HCT116 (cell line): ENCODE measurements at regions not wholly inside any gene's neighbourhood (a gene's known extent, or its start where the extent isn't known, plus 50 kb on each side); places are given as distances from the start of the nearest gene placed in this dataset.

Experiments
- ATAC-seq: fragments of 200-7000 bp; cut with Tn5 transposase; 2 replicates; pipeline ENCODE4 v1.9.1; 2020; ENCODE audit warnings: mild to moderate bottlenecking, moderate library complexity
- BruUV-seq: library from RNA; stranded (reverse); fragments of 400-500 nt; replicated peaks from 2 replicates; lab custom pipeline; 2021; lab: Mats Ljungman, UMichigan
- CTCF ChIA-PET: fragments of 300-600 bp; sonication (Branson Sonifier 250); formaldehyde crosslinking; loops from one replicate; lab custom pipeline; 2021; ENCODE audit warnings: antibody characterized with exemption; lab: Charles Lee
- POLR2A ChIA-PET: fragments of 300-600, 350-600 bp; sonication (Branson Sonifier 250); formaldehyde crosslinking; loops from one replicate; lab custom pipeline; 2021; ENCODE audit warnings: antibody characterized with exemption; lab: Charles Lee
- RAD21 ChIA-PET, 2 experiments: fragments of 300-600 bp; sonication (Branson Sonifier 250); formaldehyde crosslinking; loops; one replicate each; lab custom pipeline; 2023; ENCODE audit warnings: low total read pairs in 2 of 2; ENCODE audit not compliant: uncharacterized antibody in 2 of 2, unreplicated experiment in 2 of 2, low non-redundant PET in 1 of 2; lab: Charles Lee
- DNase-seq: peaks from one replicate; pipeline ENCODE4 v3.0.0-alpha.2; 2010; ENCODE audit warnings: low read depth, low spot score
- H2AFZ ChIP-seq: fragments of 200-600 bp; shearing (Covaris generic), sonication (generic); 2 replicates; pipeline ENCODE4 v1.6.1; 2017; ENCODE audit warnings: low read depth, mixed run types, mixed read lengths, antibody characterized with exemption, low read length; ENCODE audit not compliant: poor library complexity, severe bottlenecking
- H3K27ac ChIP-seq: 2 replicates; pipeline ENCODE4 v1.5.1; 2012; ENCODE audit warnings: low read depth, low read length
- H3K27me3 ChIP-seq: fragments of 200-600 bp; sonication (generic); 2 replicates; pipeline ENCODE4 v1.6.1; 2016; ENCODE audit warnings: mixed run types, low read length, mixed read lengths; ENCODE audit not compliant: insufficient read depth
- H3K36me3 ChIP-seq, 2 experiments: fragments of 200-500 bp in 1 of 2; fragments of 200-600 bp in 1 of 2; sonication (Bioruptor generic) in 1 of 2; sonication (generic) in 1 of 2; 2 replicates each; pipeline versions ENCODE4 v1.5.1 to v1.6.1; 2014 to 2016; ENCODE audit warnings: low read length in 2 of 2, inconsistent platforms in 1 of 2, mixed read lengths in 1 of 2, mixed run types in 1 of 2; ENCODE audit not compliant: insufficient read depth in 2 of 2, control insufficient read depth in 1 of 2
- H3K4me1 ChIP-seq, 2 experiments: fragments of 200-600 bp in 1 of 2; sonication (generic) in 1 of 2; 2 replicates each; pipeline versions ENCODE4 v1.5.1 to v1.6.1; 2012 to 2017; ENCODE audit warnings: low read length in 2 of 2, inconsistent platforms in 1 of 2, mild to moderate bottlenecking in 1 of 2, mixed read lengths in 1 of 2, mixed run types in 1 of 2, moderate library complexity in 1 of 2; ENCODE audit not compliant: insufficient read depth in 2 of 2, control insufficient read depth in 1 of 2
- H3K4me2 ChIP-seq: fragments of 200-600 bp; sonication (generic); 2 replicates; pipeline ENCODE4 v1.6.1; 2017; ENCODE audit warnings: mixed run types, low read length, mixed read lengths
- H3K4me3 ChIP-seq, 2 experiments: fragments of 200-600 bp in 1 of 2; sonication (generic) in 1 of 2; replicated peaks in 1 of 2; 2 replicates each; pipeline ENCODE4 v1.5.1; 2011 to 2016; ENCODE audit warnings: low read length in 2 of 2, control low read depth in 1 of 2, low read depth in 1 of 2, mild to moderate bottlenecking in 1 of 2, mixed read lengths in 1 of 2, mixed run types in 1 of 2
- H3K79me2 ChIP-seq: fragments of 200-600 bp; sonication (generic); 2 replicates; pipeline ENCODE4 v1.6.1; 2017; ENCODE audit warnings: mild to moderate bottlenecking, mixed run types, low read length, moderate library complexity, mixed read lengths; ENCODE audit not compliant: insufficient read depth
- H3K9ac ChIP-seq: fragments of 200-600 bp; sonication (generic); 2 replicates; pipeline ENCODE4 v1.6.1; 2016; ENCODE audit warnings: low read length, mixed read lengths
- H3K9me2 ChIP-seq: fragments of 200-600 bp; sonication (generic), shearing (Covaris generic); 2 replicates; pipeline ENCODE4 v1.6.1; 2017; ENCODE audit warnings: mixed run types, mild to moderate bottlenecking, moderate library complexity; ENCODE audit not compliant: insufficient read depth
- H3K9me3 ChIP-seq, 2 experiments: fragments of 200-500 bp in 1 of 2; fragments of 200-600 bp in 1 of 2; sonication (Bioruptor generic) in 1 of 2; sonication (generic) in 1 of 2; 2 replicates each; pipeline ENCODE4 v1.6.1; 2014 to 2017; ENCODE audit warnings: low read length in 2 of 2, mixed read lengths in 2 of 2, inconsistent platforms in 1 of 2, low read depth in 1 of 2, mild to moderate bottlenecking in 1 of 2, mixed run types in 1 of 2, moderate library complexity in 1 of 2; ENCODE audit not compliant: control insufficient read depth in 1 of 2, insufficient read depth in 1 of 2
- H4K20me1 ChIP-seq: fragments of 200-600 bp; sonication (generic), shearing (Covaris generic); 2 replicates; pipeline ENCODE4 v1.6.1; 2017; ENCODE audit warnings: mixed run types, mild to moderate bottlenecking, moderate library complexity; ENCODE audit not compliant: insufficient read depth
- CTCF ChIP-seq, 3 experiments: fragments of 200-600 bp in 1 of 3; sonication (generic) in 1 of 3; IDR thresholded peaks in 2 of 3; conservative IDR thresholded peaks in 1 of 3; 2 replicates each; pipeline ENCODE4 v1.5.1; 2012 to 2017; ENCODE audit warnings: low read depth in 2 of 3, low read length in 2 of 3, antibody characterized with exemption in 1 of 3, borderline replicate concordance in 1 of 3, control low read depth in 1 of 3, mild to moderate bottlenecking in 1 of 3, mixed read lengths in 1 of 3, mixed run types in 1 of 3, moderate library complexity in 1 of 3; ENCODE audit not compliant: insufficient read depth in 1 of 3
- EZH2 ChIP-seq: fragments of 200-600 bp; sonication (generic); IDR thresholded peaks from 2 replicates; pipeline ENCODE4 v1.6.1; 2017; ENCODE audit warnings: antibody characterized with exemption, mixed run types
- FOSL1 ChIP-seq: IDR thresholded peaks from 2 replicates; pipeline ENCODE4 v1.6.1; 2012; ENCODE audit warnings: low read depth
- JUND ChIP-seq: IDR thresholded peaks from 2 replicates; pipeline ENCODE4 v1.6.1; 2012
- MAX ChIP-seq: IDR thresholded peaks from 2 replicates; pipeline ENCODE4 v1.6.1; 2012
- RAD21 ChIP-seq: IDR thresholded peaks from 2 replicates; pipeline ENCODE4 v1.6.1; 2012; ENCODE audit warnings: low read depth, mild to moderate bottlenecking
- SIN3A ChIP-seq: IDR thresholded peaks from 2 replicates; pipeline ENCODE4 v1.6.1; 2012; ENCODE audit warnings: low read depth
- ZFX ChIP-seq: fragments of 450-650 bp; IDR thresholded peaks from 2 replicates; pipeline ENCODE4 v1.6.1; 2017
- intact Hi-C: fragments of 100-400 bp; cut with micrococcal nuclease; formaldehyde crosslinking; loops from 2 replicates; pipeline ENCODE4 v1.10.0; 2022

DNA sequence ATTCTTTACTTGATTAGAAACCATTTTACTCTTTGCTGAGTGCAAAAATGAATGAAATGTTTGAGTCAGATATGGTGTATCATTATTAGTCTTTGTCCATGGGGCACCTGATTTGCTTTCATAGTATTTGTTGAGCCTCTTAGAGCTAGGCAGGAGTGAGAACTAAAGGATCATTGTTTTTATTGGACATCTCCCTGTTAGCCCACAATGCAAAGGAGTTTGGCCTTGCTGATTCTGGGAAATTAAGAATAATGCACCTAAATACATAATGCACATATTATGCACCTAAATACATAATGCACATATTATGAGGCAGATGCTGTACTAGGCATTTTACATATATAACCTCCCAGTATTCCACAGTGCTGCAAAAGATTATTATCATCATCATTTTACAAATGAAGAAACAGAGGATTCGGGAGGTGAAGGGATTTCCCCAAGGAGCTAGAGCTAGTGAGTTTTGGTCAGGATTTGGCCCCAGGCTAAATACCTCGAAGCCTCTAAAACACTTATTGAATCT lies 113.0 kb upstream of the LIFR start:
- no peak overlapping the region for H3K27ac ChIP-seq
- H3K4me2 ChIP-seq, result no peak overlapping the region
- H3K27me3 ChIP-seq, result no peaks in the 10 kb centered on the region
- ATAC-seq, result no peak
- H3K9ac ChIP-seq, result no peak overlapping the region
- H3K79me2 ChIP-seq, result no peaks in the 10 kb centered on the region
- no peaks in the 10 kb centered on the region for H3K4me1 ChIP-seq
- DNase-seq, result no peak
- no peaks in the 10 kb centered on the region for H4K20me1 ChIP-seq
- no peak overlapping the region for H3K4me3 ChIP-seq
- H2AFZ ChIP-seq, result no peak overlapping the region
- no peaks in the 10 kb centered on the region; the same call in 1 of the 2 replicates for H3K9me2 ChIP-seq
- no peaks in the 10 kb centered on the region for H3K36me3 ChIP-seq
- intact Hi-C loops, result loop anchor here (5.0 kb wide), 2 partner anchors 117 to 462 kb away; no protein-coding TSS in a partner anchor
- BruUV-seq, result no TSS peak
- POLR2A ChIA-PET, result no interaction called here
- RAD21 ChIA-PET, result interaction anchor here in 1 of 2 experiments (1.1 kb wide), 1 partner anchor 227 kb away, joined by 5 read pairs; no protein-coding TSS in a partner anchor
- H3K9me3 ChIP-seq, result no peaks in the 10 kb centered on the region
- CTCF ChIA-PET, result interaction anchor here (0.7 to 3.7 kb wide), 2 partner anchors 141 to 228 kb away, joined by 4 to 65 read pairs; no protein-coding TSS in a partner anchor
- no peak for TF ChIP-seq FOSL1
- no peak for TF ChIP-seq CTCF (IDR thresholded peaks at IDR 0.05 in 2 of 3, conservative IDR thresholded peaks at IDR 0.05 in 1 of 3; ENCODE audit: borderline replicate concordance in 1 of 3, insufficient read depth in 1 of 3, low read depth in 2 of 3, low read length in 2 of 3)
- TF ChIP-seq, all 23 proteins: peak for 0

DNA sequence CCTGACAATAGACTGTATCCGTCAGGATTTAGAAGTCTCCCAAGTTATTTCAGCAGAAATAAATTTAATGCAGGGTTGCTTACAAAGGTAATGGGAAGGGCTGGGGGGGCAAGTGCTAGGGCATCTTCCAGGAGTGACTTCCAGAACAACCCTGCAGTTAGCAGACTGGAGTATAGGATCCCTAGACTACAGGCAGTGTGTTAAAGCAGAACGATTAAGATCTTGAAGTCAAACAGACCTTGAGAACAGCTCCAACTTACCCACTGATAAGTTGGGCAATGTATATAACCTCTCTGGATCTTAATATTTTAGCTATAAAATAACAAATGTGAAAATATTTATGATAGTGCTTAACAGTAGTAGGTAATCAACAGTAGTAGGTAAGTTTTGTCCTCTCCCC lies 113.6 kb upstream of the LIFR start:
- BruUV-seq, result no TSS peak
- Histone ChIP-seq H3K4me1 (no peaks in the 10 kb centered on the region), H2AFZ (no peak overlapping the region), H3K79me2 (no peaks in the 10 kb centered on the region), H3K9ac (no peak overlapping the region), H4K20me1 (no peaks in the 10 kb centered on the region), H3K4me3 (no peak overlapping the region), H3K9me3 (no peaks in the 10 kb centered on the region), H3K27me3 (no peaks in the 10 kb centered on the region), H3K36me3 (no peaks in the 10 kb centered on the region), H3K4me2 (no peak overlapping the region), H3K9me2 (no peaks in the 10 kb centered on the region; the same call in none of the 2 replicates), H3K27ac (no peak overlapping the region)
- intact Hi-C loops, result loop anchor here (5.0 kb wide), 1 partner anchor 137 kb away; no protein-coding TSS in a partner anchor
- CTCF ChIA-PET, result interaction anchor here (0.7 to 3.7 kb wide), 2 partner anchors 140 to 228 kb away, joined by 4 to 65 read pairs; no protein-coding TSS in a partner anchor
- RAD21 ChIA-PET, result interaction anchor here in 1 of 2 experiments (1.1 kb wide), 1 partner anchor 228 kb away, joined by 5 read pairs; no protein-coding TSS in a partner anchor
- DNase-seq (no peak), ATAC-seq (no peak)
- POLR2A ChIA-PET, result no interaction called here
- TF ChIP-seq SIN3A, result no peak
- TF ChIP-seq RAD21, result no peak
- no peak for TF ChIP-seq EZH2
- TF ChIP-seq ZFX, result no peak
- no peak for TF ChIP-seq MAX
- TF ChIP-seq JUND, result no peak
